CD4-positive, alpha-beta memory T cell (primary cell): ENCODE measurements at regions not wholly inside any gene's neighbourhood (a gene's known extent, or its start where the extent isn't known, plus 50 kb on each side); places are given as distances from the start of the nearest gene placed in this dataset.

Experiments used
- CTCF ChIA-PET: fragments of 350-600 bp; sonication (Branson Sonifier 250); formaldehyde crosslinking; loops from one replicate; lab custom pipeline; 2021; ENCODE audit warnings: inconsistent platforms; ENCODE audit not compliant: partially characterized antibody; lab: Charles Lee
- POLR2A ChIA-PET: fragments of 350-600 bp; sonication (Branson Sonifier 250); formaldehyde crosslinking; loops from one replicate; lab custom pipeline; 2021; ENCODE audit not compliant: partially characterized antibody; lab: Charles Lee
- DNase-seq, 5 donors: peaks; one replicate each; pipeline versions ENCODE4 v3.0.0 to v3.0.0-alpha.2; 2020 to 2022; ENCODE audit warnings: mixed read lengths in 1 of 5
- H3K27ac ChIP-seq: one replicate; pipeline ENCODE4 v1.7.0; 2013; ENCODE audit warnings: low read depth, low read length
- H3K27me3 ChIP-seq: 2 replicates; pipeline ENCODE4 v1.7.0; 2013; ENCODE audit warnings: mild to moderate bottlenecking, low read length, moderate library complexity; ENCODE audit not compliant: insufficient read depth
- H3K36me3 ChIP-seq: 2 replicates; pipeline ENCODE4 v1.7.0; 2013; ENCODE audit warnings: mild to moderate bottlenecking, low read length, moderate library complexity; ENCODE audit not compliant: insufficient read depth
- H3K4me1 ChIP-seq: 2 replicates; pipeline ENCODE4 v1.7.0; 2013; ENCODE audit warnings: mild to moderate bottlenecking, low read length, moderate library complexity; ENCODE audit not compliant: insufficient read depth
- H3K4me3 ChIP-seq, 2 donors: one replicate each; pipeline ENCODE4 v1.7.0; 2013; ENCODE audit warnings: low read length in 2 of 2, mild to moderate bottlenecking in 1 of 2
- H3K9me3 ChIP-seq, 2 donors: one replicate each; pipeline ENCODE4 v1.7.0; 2013; ENCODE audit warnings: low read length in 2 of 2, control low read depth in 1 of 2; ENCODE audit not compliant: control insufficient read depth in 1 of 2
- H3K27ac Mint-ChIP-seq, 7 donors: one replicate each; pipeline ENCODE4 v1.8.0; 2020 to 2021; ENCODE audit warnings: mixed read lengths in 7 of 7, mild to moderate bottlenecking in 6 of 7, inconsistent platforms in 3 of 7, moderate library complexity in 3 of 7
- H3K27me3 Mint-ChIP-seq, 2 donors: one replicate each; pipeline ENCODE4 v1.8.0; 2020 to 2021; ENCODE audit warnings: mixed read lengths in 2 of 2
- H3K36me3 Mint-ChIP-seq, 2 donors: one replicate each; pipeline ENCODE4 v1.8.0; 2020 to 2021; ENCODE audit warnings: mixed read lengths in 2 of 2, inconsistent platforms in 1 of 2, mild to moderate bottlenecking in 1 of 2
- H3K4me1 Mint-ChIP-seq, 4 donors: one replicate each; pipeline ENCODE4 v1.8.0; 2020 to 2021; ENCODE audit warnings: mixed read lengths in 4 of 4, mild to moderate bottlenecking in 1 of 4
- H3K4me3 Mint-ChIP-seq, 8 donors: one replicate each; pipeline ENCODE4 v1.8.0; 2020 to 2021; ENCODE audit warnings: mixed read lengths in 8 of 8, mild to moderate bottlenecking in 7 of 8, moderate library complexity in 6 of 8, inconsistent platforms in 3 of 8
- H3K9me3 Mint-ChIP-seq, 8 donors: one replicate each; pipeline ENCODE4 v1.8.0; 2020 to 2021; ENCODE audit warnings: mixed read lengths in 8 of 8, mild to moderate bottlenecking in 5 of 8, inconsistent platforms in 3 of 8, moderate library complexity in 1 of 8
- intact Hi-C: fragments of 100-400 bp; cut with micrococcal nuclease; formaldehyde crosslinking; loops from one replicate; pipeline ENCODE4 v1.15.1; 2023

GRCh38 chr4:173943547-173943946 is 339.9 kb downstream of the FBXO8 start:
- no peaks in the 10 kb centered on the region for H3K4me1 Mint-ChIP-seq
- H3K27ac Mint-ChIP-seq: no peak overlapping the region
- Histone ChIP-seq H3K9me3 (no peaks in the 10 kb centered on the region), H3K27ac (no peak overlapping the region), H3K4me3 (no peak overlapping the region), H3K27me3 (no peaks in the 10 kb centered on the region), H3K36me3 (no peaks in the 10 kb centered on the region), H3K4me1 (no peaks in the 10 kb centered on the region)
- H3K36me3 Mint-ChIP-seq: no peaks in the 10 kb centered on the region
- ChIA-PET CTCF (no interaction called here), POLR2A (no interaction called here)
- DNase-seq: no peak
- no peak overlapping the region for H3K4me3 Mint-ChIP-seq
- peaks cover 0 to 4% (median 0%) of the 10 kb centered on the region in 8 donors for H3K9me3 Mint-ChIP-seq
- peaks cover 0 to 1% of the 10 kb centered on the region in 2 donors for H3K27me3 Mint-ChIP-seq
- intact Hi-C loops: no loop called here

GRCh38 chr4:173940146-173940545 is 343.3 kb downstream of the FBXO8 start:
- H3K9me3 ChIP-seq: no peaks in the 10 kb centered on the region
- H3K36me3 Mint-ChIP-seq: no peaks in the 10 kb centered on the region
- H3K4me1 Mint-ChIP-seq: no peaks in the 10 kb centered on the region
- no peak overlapping the region for H3K4me3 ChIP-seq
- DNase-seq: no peak
- H3K27me3 Mint-ChIP-seq: peaks cover 1% of the 10 kb centered on the region in 2 donors
- no peaks in the 10 kb centered on the region for H3K27me3 ChIP-seq
- intact Hi-C loops: no loop called here
- POLR2A ChIA-PET: no interaction called here
- H3K36me3 ChIP-seq: no peaks in the 10 kb centered on the region
- H3K27ac Mint-ChIP-seq: no peak overlapping the region
- H3K4me1 ChIP-seq: no peaks in the 10 kb centered on the region
- no peak overlapping the region for H3K27ac ChIP-seq
- no peak overlapping the region for H3K4me3 Mint-ChIP-seq
- peaks cover 0 to 4% (median 0%) of the 10 kb centered on the region in 8 donors for H3K9me3 Mint-ChIP-seq
- CTCF ChIA-PET: no interaction called here

- intact Hi-C loops: no loop called here
- Histone ChIP-seq H3K27ac (no peak overlapping the region), H3K9me3 (no peaks in the 10 kb centered on the region), H3K36me3 (no peaks in the 10 kb centered on the region), H3K27me3 (no peaks in the 10 kb centered on the region), H3K4me1 (no peaks in the 10 kb centered on the region), H3K4me3 (no peak overlapping the region)
- no peaks in the 10 kb centered on the region for H3K36me3 Mint-ChIP-seq
- peaks cover 0 to 4% (median 0%) of the 10 kb centered on the region in 8 donors for H3K9me3 Mint-ChIP-seq
- CTCF ChIA-PET: no interaction called here
- H3K4me3 Mint-ChIP-seq: no peak overlapping the region
- DNase-seq: no peak
- no peak overlapping the region for H3K27ac Mint-ChIP-seq
- H3K27me3 Mint-ChIP-seq: peaks cover 1% of the 10 kb centered on the region in 2 donors
- POLR2A ChIA-PET: no interaction called here
- no peaks in the 10 kb centered on the region for H3K4me1 Mint-ChIP-seq
These were observed 345.7 kb downstream of the FBXO8 start for GRCh38 chr4:173937631-173938270.

GRCh38 chr4:173936861-173937260 is 346.6 kb downstream of the FBXO8 start:
- no peaks in the 10 kb centered on the region for H3K27me3 ChIP-seq
- H3K9me3 Mint-ChIP-seq: peaks cover 0 to 4% (median 0%) of the 10 kb centered on the region in 8 donors
- no peak overlapping the region for H3K4me3 Mint-ChIP-seq
- CTCF ChIA-PET: no interaction called here
- no peaks in the 10 kb centered on the region for H3K4me1 Mint-ChIP-seq
- DNase-seq: no peak
- H3K27ac Mint-ChIP-seq: no peak overlapping the region
- POLR2A ChIA-PET: no interaction called here
- no peak overlapping the region for H3K27ac ChIP-seq
- intact Hi-C loops: no loop called here
- peaks cover 1% of the 10 kb centered on the region in 2 donors for H3K27me3 Mint-ChIP-seq
- H3K4me1 ChIP-seq: no peaks in the 10 kb centered on the region
- no peaks in the 10 kb centered on the region for H3K9me3 ChIP-seq
- no peak overlapping the region for H3K4me3 ChIP-seq
- no peaks in the 10 kb centered on the region for H3K36me3 Mint-ChIP-seq
- no peaks in the 10 kb centered on the region for H3K36me3 ChIP-seq

- ChIA-PET POLR2A (no interaction called here), CTCF (no interaction called here)
- DNase-seq: no peak
- H3K4me1 Mint-ChIP-seq: no peaks in the 10 kb centered on the region
- no peaks in the 10 kb centered on the region for H3K9me3 Mint-ChIP-seq
- H3K36me3 Mint-ChIP-seq: no peaks in the 10 kb centered on the region
- H3K27me3 Mint-ChIP-seq: peaks cover 0 to 1% of the 10 kb centered on the region in 2 donors
- no peak overlapping the region for H3K27ac Mint-ChIP-seq
- Histone ChIP-seq H3K27ac (no peak overlapping the region), H3K4me3 (no peak overlapping the region), H3K36me3 (no peaks in the 10 kb centered on the region), H3K27me3 (no peaks in the 10 kb centered on the region), H3K9me3 (no peaks in the 10 kb centered on the region), H3K4me1 (no peaks in the 10 kb centered on the region)
- no peak overlapping the region for H3K4me3 Mint-ChIP-seq
- intact Hi-C loops: no loop called here
These were observed 347.7 kb downstream of the FBXO8 start for GRCh38 chr4:173935622-173936405.

GRCh38 chr4:173934933-173935620 is 348.4 kb downstream of the FBXO8 start:
- intact Hi-C loops: no loop called here
- Mint-ChIP-seq H3K27me3 (peaks cover 0 to 1% of the 10 kb centered on the region in 2 donors), H3K36me3 (no peaks in the 10 kb centered on the region), H3K4me1 (no peaks in the 10 kb centered on the region), H3K9me3 (no peaks in the 10 kb centered on the region), H3K4me3 (no peak overlapping the region), H3K27ac (no peak overlapping the region)
- no peak overlapping the region for H3K4me3 ChIP-seq
- no peak overlapping the region for H3K27ac ChIP-seq
- H3K36me3 ChIP-seq: no peaks in the 10 kb centered on the region
- CTCF ChIA-PET: no interaction called here
- no peak for DNase-seq
- POLR2A ChIA-PET: no interaction called here
- no peaks in the 10 kb centered on the region for H3K4me1 ChIP-seq
- no peaks in the 10 kb centered on the region for H3K27me3 ChIP-seq
- no peaks in the 10 kb centered on the region for H3K9me3 ChIP-seq

GRCh38 chr4:173934201-173934600 is 349.3 kb downstream of the FBXO8 start:
- Mint-ChIP-seq H3K36me3 (no peaks in the 10 kb centered on the region), H3K4me1 (no peaks in the 10 kb centered on the region), H3K27ac (no peak overlapping the region), H3K27me3 (peaks cover 0 to 1% of the 10 kb centered on the region in 2 donors), H3K9me3 (no peaks in the 10 kb centered on the region), H3K4me3 (no peak overlapping the region)
- DNase-seq: no peak
- ChIA-PET POLR2A (no interaction called here), CTCF (no interaction called here)
- no peaks in the 10 kb centered on the region for H3K4me1 ChIP-seq
- H3K36me3 ChIP-seq: no peaks in the 10 kb centered on the region
- H3K27ac ChIP-seq: no peak overlapping the region
- no peak overlapping the region for H3K4me3 ChIP-seq
- H3K27me3 ChIP-seq: no peaks in the 10 kb centered on the region
- no peaks in the 10 kb centered on the region for H3K9me3 ChIP-seq
- intact Hi-C loops: no loop called here
